Fibroblast of mammary gland (primary cell): ENCODE measurements at regions not wholly inside any gene's neighbourhood (a gene's known extent, or its start where the extent isn't known, plus 50 kb on each side); places are given as distances from the start of the nearest gene placed in this dataset.

Experiments
- DNase-seq: peaks from one replicate; pipeline ENCODE4 v3.0.0-alpha.2; 2010; ENCODE audit warnings: low read depth
- H3K4me3 ChIP-seq: 2 replicates; pipeline ENCODE4 v1.5.1; 2011; ENCODE audit warnings: low read depth, mild to moderate bottlenecking, low read length, moderate library complexity; ENCODE audit not compliant: control insufficient read depth
- TF ChIP-seq, protein P1 (sequence below): conservative IDR thresholded peaks from 2 replicates; pipeline ENCODE4 v1.5.1; 2011; ENCODE audit warnings: low read depth, low read length, inconsistent platforms; ENCODE audit not compliant: control insufficient read depth, insufficient read depth

DNA sequence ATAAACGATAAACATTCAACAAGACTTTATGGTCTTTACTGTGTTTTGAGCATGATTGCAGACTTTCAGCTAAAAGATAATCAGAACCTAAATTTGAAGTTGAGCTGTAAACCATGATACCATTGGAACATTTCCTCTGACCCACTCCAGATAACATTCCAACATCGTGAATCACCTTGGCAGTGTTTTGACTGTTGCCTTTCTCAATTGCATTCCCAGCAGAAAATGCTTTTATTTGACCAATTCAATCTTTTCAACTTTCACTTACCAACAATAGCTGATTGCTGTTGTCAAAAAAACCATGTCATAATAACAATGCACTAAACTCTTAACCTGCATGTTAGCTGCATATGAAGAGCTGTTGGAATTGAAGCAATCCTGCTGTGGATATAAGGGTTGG lies 165.5 kb downstream of the MDFIC start:
- DNase-seq, result peak; percentile 90
- TF ChIP-seq, protein P1, sequence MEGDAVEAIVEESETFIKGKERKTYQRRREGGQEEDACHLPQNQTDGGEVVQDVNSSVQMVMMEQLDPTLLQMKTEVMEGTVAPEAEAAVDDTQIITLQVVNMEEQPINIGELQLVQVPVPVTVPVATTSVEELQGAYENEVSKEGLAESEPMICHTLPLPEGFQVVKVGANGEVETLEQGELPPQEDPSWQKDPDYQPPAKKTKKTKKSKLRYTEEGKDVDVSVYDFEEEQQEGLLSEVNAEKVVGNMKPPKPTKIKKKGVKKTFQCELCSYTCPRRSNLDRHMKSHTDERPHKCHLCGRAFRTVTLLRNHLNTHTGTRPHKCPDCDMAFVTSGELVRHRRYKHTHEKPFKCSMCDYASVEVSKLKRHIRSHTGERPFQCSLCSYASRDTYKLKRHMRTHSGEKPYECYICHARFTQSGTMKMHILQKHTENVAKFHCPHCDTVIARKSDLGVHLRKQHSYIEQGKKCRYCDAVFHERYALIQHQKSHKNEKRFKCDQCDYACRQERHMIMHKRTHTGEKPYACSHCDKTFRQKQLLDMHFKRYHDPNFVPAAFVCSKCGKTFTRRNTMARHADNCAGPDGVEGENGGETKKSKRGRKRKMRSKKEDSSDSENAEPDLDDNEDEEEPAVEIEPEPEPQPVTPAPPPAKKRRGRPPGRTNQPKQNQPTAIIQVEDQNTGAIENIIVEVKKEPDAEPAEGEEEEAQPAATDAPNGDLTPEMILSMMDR, result no peak
- no peak overlapping the region for H3K4me3 ChIP-seq

DNA sequence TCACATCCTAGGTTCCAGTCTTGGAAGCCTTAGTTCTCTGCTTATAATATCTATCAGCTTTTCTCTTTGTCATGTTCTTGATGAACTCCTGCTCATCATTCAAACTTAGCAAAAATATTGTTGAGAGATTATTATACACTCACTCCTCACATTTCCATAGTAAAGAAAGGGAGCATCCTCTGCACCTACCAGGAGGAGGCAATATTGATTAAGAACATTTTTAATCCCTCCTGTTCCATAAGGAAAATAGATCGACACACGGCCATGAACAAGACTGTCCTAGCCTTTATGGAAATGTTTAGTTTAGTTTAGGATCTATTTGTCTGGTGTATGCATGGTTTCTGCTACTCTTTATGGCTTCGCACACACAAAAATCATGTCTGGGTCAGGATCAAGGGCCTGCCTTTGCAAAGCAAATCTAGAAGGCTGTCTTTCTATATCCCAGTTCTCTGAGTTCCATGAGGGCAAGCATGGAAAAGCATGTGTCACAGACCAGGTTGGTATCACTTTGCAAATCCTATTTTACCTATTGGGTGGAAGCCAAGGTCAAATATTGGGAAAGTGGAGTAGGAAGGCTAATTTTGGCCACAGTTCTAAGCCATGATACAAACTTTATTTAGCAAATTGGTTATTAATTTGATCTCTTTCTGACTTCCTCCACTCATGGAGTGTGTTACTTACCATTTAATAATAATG lies 164.4 kb downstream of the MDFIC start:
- TF ChIP-seq, protein P1, result peak; percentile 10
- no peak overlapping the region for H3K4me3 ChIP-seq
- DNase-seq, result no peak

DNA sequence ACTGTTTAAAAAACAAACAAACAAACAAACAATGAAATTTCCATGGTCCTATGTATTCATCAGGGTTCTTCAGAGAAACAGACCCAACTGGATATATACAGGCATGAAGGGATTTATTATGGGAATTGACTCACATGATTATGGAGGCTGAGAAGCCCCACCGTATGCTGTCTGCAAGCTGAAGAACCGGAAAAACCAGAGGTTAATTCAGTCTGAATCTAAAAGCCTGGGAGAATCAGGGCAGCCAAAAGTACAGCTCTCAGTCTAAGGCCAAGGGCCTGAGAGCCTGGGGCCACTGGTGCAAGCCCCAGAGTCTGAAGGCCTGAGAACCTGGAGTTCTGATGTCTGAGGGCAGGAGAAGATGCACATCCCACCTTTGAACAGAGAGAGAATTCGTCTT lies 163.5 kb downstream of the MDFIC start:
- TF ChIP-seq, protein P1, result no peak
- no peak for DNase-seq
- no peak overlapping the region for H3K4me3 ChIP-seq

DNA sequence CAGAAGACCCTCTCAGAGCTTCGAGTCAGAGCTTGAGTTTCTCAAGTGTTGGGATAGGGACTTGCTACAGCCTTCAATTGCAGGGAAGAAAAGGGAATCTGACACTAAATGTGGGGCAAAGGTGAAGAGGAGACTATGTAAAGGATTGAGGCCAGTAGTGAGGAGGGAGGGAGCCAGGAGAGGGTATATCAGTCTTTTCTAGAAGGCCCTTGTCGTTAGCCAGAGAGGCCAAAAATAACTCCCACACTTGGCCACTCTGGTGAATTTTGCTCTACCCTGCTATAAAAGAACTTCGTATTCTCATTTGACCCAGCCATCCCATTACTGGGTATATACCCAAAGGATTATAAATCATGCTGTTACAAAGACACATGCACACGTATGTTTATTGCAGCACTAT lies 162.0 kb downstream of the MDFIC start:
- no peak for DNase-seq
- no peak overlapping the region for H3K4me3 ChIP-seq
- TF ChIP-seq, protein P1, result no peak

DNA sequence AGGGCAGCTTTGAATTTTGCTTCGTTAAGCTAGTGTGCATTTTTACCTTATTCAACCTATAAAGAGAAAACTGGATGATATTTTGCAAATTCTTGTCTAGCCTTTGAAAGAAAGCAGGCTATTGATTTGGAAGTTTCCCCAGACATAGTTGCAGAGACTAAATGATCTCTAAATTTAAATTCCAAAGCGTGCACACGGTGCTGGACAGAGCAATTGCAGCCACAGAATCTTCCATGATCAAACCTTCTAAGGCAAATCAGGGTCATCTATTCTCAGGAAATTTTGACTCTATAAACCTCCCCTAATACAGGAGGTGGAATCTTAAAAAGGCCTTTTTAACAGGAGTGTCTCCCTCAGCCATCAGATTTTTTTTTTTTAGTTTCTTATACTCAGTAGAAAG lies 159.9 kb downstream of the MDFIC start:
- TF ChIP-seq, protein P1, result no peak
- H3K4me3 ChIP-seq, result no peak overlapping the region
- no peak for DNase-seq

DNA sequence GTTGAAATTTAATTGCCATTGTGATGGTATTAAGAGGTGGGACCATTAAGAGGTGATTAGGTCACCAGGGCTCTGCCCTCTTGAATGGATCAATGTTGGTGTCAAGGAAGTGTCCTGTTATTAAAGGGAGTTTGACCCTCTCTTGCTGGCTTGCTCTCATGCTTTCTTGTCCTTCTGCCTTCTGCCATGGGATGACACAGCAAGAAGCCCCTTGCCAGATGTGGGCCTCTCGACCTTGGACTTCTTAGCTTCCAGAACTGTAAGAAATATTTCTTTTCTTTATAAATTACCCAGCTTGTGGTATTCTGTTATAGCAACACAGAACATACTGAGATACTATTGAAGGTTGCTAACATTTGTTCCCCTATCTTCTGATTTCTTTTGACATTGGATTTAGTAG lies 157.0 kb downstream of the MDFIC start:
- no peak overlapping the region for H3K4me3 ChIP-seq
- no peak for DNase-seq
- TF ChIP-seq, protein P1, result no peak

DNA sequence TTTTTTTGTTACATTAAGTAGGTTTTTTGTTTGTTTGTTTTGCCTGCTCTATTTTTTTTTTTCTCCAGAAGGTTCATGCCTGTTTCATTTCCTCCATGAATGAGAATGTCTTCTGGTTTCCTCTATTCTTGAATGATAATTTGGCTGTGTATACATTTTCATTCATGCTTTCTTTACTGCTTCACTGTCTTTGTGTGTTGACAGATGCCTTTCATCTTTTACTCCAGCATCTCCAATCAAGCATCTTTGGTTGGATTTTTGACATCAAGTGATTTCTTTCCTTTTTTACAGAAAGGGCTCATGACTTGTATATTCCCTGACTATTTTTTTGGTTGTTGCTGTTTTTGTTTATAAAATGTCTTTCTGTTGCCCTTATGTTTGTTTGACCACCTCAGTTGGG lies 156.5 kb downstream of the MDFIC start:
- TF ChIP-seq, protein P1, result no peak
- DNase-seq, result no peak
- no peak overlapping the region for H3K4me3 ChIP-seq
